ENCODE measurements at regions not wholly inside any gene's neighbourhood (a gene's known extent, or its start where the extent isn't known, plus 50 kb on each side); places are given as distances from the start of the nearest gene placed in this dataset.

DNA sequence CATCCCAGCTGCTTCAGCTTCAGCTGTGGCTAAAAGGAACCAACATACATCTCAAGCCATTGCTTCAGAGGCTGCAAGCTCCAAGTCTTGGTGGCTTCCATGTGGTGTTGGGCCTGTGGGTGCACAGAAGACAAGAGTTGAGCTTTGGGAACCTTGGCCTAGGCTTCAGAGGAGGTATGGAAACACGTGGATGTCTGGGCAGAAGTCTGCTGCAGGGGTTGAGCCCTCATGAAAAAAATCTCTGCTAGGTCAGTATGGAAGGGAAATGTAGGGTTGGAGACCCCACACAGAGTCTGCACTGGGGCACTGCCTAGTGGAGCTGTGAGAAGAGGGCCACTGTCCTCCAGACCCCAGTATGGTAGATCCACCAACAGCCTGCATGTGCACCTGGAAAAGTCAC lies 279.3 kb downstream of the MZT1 start:
- no peak for DNase-seq (ENCODE audit: low spot score)

DNA sequence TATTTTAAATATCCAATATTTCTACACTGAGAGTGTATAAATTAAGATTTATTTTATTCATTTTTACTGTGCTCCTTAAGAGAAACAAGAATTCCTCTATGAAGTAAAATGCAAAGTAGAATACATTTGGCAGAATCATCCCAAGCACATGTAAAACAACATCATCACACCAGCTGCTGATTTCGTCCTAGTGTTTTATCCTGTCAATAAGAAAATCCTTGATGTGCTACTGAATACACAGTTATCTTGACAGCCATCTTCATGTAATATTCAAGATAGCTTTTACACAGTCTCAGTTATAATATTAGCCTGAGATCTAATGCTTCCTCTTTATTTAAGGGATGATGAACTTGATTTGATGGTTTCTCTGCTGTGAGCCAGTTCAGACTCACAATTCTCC lies 282.4 kb downstream of the MZT1 start:
- no peak for DNase-seq (ENCODE audit: low spot score)

- DNase-seq (ENCODE audit: low spot score), result no peak
Measured at GRCh38 chr13:72437458-72437857, 290.0 kb downstream of the MZT1 start.

- no peak for DNase-seq (ENCODE audit: low spot score)
Measured at GRCh38 chr13:72435251-72435650, 292.2 kb downstream of the MZT1 start.

- no peak for DNase-seq (ENCODE audit: low spot score)
Measured at GRCh38 chr13:72431981-72432682, 295.3 kb downstream of the MZT1 start.

- no peak for DNase-seq (ENCODE audit: low spot score)
Measured at GRCh38 chr13:72430923-72431322, 296.5 kb downstream of the MZT1 start.

DNA sequence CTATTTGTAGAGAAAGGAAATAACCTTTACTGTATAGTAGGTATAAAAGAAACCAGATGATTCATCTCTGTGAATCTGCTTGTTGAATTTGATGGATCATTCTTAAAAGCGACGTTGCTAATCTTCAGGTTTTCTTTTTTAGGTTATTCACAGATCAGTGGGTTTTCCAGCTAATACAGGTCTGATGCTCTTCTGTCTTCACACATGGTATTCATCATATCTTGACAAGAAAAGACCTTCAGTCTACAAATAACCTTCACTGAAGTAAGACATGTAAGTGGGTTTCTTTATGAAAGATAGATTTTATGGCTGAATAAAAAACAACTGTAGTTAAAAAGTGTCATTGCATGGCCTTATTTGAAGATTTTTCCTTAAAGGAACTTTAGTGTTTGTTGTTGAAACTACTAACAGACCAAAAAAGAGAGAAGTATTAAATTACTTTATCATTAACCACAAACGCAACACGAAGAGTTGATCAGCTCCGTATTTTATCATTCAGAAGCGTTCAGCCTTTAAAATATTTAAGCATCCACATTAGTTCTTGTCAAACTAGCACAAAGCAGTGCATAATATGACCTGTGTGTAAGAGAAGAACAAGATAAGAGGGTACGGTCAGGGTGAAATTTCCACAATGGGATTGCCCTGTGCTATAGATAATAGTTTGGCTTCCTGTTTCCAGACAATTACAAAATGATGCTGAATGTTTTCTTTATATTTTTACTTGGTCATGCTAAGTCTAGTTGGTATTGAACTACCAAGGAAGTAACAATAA lies 299.5 kb downstream of the MZT1 start:
- no peak for DNase-seq (ENCODE audit: low spot score)

GRCh38 chr13:72424059-72424458 lies 303.4 kb downstream of the MZT1 start:
- DNase-seq (ENCODE audit: low spot score), result no peak

DNA sequence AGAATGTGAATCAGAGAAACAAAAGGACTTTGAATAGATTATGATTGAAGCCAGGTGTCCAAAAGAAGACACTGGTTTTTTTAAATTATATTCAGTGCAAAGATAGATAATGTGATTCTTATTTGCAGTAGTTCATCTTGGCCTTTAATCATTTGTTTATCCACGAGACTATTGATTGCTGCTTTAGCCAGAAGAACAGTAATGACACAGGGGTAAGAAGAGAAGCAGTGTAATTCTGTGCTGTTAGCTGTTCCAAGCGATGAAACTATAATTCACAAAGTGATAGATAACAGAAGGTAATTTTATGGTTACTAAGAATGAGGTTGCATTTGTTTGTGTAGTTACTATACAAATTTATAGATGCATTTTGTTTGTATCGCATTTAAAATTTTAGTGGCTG lies 311.6 kb downstream of the MZT1 start:
- DNase-seq (ENCODE audit: low spot score), result no peak

DNA sequence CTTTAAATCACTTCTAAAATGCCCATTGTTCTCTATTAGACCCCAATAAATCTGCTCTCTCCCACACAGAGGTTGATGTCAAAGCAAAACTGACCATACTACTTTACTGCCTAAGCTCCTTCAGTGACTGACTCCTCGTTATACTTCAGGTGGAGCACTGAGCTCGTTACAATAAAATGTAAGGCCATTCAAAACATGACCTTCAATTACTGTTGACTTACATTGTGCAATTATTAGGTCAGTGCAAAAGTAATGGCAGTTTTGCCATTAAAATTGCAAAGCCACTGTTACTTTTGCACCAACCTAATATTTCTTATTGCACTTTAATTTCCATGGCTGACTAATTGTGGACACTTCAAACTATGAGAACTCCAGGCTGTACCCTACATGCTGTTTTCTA lies 314.9 kb downstream of the MZT1 start:
- DNase-seq (ENCODE audit: low spot score), result no peak

- no peak for DNase-seq (ENCODE audit: low spot score)
Measured at GRCh38 chr13:72405441-72405840, 322.0 kb downstream of the MZT1 start.

DNA sequence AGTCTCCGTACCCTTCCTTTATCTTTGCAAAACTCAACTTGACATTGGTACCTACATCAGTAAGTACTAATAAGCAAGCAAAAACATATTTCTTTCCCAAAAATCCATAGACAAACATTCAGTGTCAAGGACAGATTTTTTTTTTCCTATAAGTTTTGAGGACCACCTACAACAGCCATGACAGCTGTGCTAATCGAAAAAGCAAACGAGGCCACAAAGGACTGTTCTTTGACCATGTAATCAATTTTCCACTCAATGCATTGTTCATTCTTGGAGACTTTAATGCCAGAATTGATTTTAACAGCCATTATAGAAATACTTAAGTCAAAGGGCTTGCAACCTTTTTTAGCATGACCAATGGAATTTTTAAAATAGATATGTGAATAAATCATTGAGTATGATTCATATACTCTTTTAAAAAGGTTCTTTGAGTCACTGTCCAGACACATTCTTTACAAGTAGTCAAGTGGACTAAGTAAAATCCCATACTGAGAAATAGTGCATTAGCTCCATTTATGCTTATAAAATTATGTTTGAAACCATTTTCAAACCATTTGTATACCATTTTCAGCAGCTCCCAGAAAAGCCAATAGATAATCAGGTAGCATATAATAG lies 323.9 kb downstream of the MZT1 start:
- no peak for DNase-seq (ENCODE audit: low spot score)

GRCh38 chr13:72400856-72401255 lies 326.6 kb downstream of the MZT1 start:
- DNase-seq (ENCODE audit: low spot score), result no peak

GRCh38 chr13:72399351-72399750 lies 328.1 kb downstream of the MZT1 start:
- DNase-seq (ENCODE audit: low spot score), result no peak

- DNase-seq (ENCODE audit: low spot score), result no peak
Measured at GRCh38 chr13:72397265-72397664, 330.2 kb downstream of the MZT1 start.

DNA sequence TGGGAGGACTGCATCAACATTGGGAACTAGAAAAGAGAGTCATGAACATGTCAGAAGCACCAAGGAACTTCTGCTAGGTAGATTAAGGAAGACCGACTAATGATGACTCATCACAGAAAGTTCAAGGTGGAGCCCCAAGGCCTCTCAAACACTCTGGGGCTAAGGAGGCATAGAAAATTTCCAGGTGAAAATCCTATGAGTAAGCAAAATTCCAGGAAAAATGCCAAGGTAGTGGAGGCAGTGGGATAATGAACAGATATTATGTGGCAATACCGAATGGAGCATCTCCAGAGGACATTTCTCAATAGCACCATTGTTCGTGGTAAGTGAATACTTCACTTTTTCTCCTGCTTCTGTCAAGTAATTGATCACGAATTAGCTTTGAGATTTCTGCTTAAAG lies 336.5 kb downstream of the MZT1 start:
- DNase-seq (ENCODE audit: low spot score), result no peak

DNA sequence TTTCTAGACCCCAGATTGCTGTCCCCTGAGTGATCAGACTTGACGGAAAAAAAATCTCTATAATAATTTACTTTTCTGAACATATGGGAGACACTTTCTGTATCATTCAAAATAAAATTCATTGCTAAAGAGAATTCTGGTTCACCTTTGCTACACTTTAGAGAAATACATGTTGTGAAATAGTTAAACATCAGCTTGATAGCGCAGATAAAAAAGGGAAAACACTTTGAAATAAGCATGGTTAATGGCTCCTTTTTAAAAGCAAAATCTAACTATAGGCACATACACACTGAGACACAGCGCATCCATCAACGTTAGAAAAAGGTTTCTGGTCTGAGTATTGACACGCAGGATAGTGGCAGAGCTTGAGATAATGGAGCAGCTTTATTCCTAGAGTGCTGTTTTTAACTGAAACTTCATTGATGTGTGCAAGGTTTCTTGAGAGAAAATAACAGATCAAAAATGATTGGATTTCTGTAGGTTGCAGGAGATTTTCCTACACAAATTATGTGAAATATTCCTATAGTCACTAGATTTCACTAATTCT lies 341.2 kb downstream of the MZT1 start:
- DNase-seq (ENCODE audit: low spot score), result no peak

GRCh38 chr13:72384879-72385278 lies 342.6 kb downstream of the MZT1 start:
- no peak for DNase-seq (ENCODE audit: low spot score)

- no peak for DNase-seq (ENCODE audit: low spot score)
Measured at GRCh38 chr13:72384186-72384823, 343.1 kb downstream of the MZT1 start.

DNA sequence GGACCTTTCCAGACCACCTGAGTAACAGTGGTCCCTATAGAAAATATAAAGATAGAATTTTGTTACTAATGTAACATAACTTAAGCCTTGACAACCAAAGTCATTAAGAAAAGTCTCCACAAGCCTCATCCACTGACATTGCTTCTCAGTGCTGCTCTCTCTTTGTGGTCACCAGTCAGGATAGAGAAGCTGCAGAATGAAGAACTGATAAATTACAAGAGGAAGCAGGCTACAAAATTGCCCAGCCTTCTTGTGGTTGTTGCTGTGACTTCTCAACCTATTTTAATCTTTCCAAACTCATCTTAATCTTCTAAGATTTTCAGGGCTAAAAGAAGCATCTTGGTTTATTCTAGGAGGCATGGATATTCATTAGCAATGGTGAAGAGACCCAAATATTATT lies 343.8 kb downstream of the MZT1 start:
- DNase-seq (ENCODE audit: low spot score), result no peak

DNA sequence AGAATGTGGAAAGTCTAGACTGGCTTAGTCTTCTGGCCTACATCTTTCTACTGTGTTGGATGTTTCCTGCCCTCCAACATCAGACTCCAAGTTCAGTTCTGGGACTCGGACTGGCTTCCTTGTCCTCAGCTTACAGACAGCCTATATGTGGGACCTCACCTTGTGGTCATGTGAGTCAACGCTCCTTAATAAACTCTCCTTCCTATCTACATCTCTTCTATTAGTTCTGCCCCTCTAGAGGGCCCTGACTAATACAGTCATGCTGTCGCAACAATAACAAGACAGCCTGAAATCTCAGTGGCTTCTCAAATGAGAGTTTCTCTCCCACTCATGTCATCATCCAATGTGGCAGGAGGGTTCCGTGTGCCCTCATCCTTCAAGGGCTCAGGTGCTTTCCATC lies 347.8 kb downstream of the MZT1 start:
- DNase-seq (ENCODE audit: low spot score), result no peak

- no peak for DNase-seq (ENCODE audit: low spot score)
Measured at GRCh38 chr13:72368031-72368430, 359.4 kb downstream of the MZT1 start.

DNA sequence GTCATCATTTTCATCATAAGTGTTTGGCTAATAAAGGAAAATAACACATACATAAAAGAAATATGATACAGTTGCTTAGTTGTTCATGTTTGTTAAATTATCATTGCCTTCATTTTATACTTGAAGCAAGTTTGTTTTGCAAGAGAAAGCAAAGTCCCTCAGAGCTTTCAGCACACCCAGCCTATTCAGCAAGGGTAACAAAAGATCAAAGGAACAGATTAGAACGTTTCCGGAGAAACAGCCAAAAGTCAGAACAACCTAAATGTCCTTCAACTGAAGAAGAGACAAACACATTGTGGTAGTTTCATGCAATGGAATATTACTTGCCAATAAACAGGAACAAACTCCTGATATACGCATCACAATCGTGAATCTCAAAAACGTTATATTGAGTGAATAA lies 380.7 kb downstream of the MZT1 start:
- no peak for DNase-seq (ENCODE audit: low spot score)

All from ecto neural progenitor cell (in vitro differentiated cells).